ENCODE measurements at regions not wholly inside any gene's neighbourhood (a gene's known extent, or its start where the extent isn't known, plus 50 kb on each side); places are given as distances from the start of the nearest gene placed in this dataset.

- H3K4me1 ChIP-seq = no peaks in the 10 kb centered on the region
- no peak overlapping the region for H3K4me3 ChIP-seq
- no peaks in the 10 kb centered on the region for H3K27me3 ChIP-seq
- H3K27ac ChIP-seq = no peak overlapping the region
- H3K9me3 ChIP-seq = no peaks in the 10 kb centered on the region
- H3K36me3 ChIP-seq = no peaks in the 10 kb centered on the region
- no peak for DNase-seq
- TF ChIP-seq POLR2A (IDR thresholded peaks at IDR 0.05) (no peak), CTCF (IDR thresholded peaks at IDR 0.05) (no peak)
These were observed 427.6 kb downstream of the TBL1XR1 start for GRCh38 chr3:176769547-176770190.

- Histone ChIP-seq H3K27ac (no peak overlapping the region), H3K27me3 (no peaks in the 10 kb centered on the region), H3K9me3 (no peaks in the 10 kb centered on the region), H3K36me3 (no peaks in the 10 kb centered on the region), H3K4me3 (no peak overlapping the region), H3K4me1 (no peaks in the 10 kb centered on the region)
- DNase-seq = no peak
- no peak for TF ChIP-seq POLR2A (IDR thresholded peaks at IDR 0.05)
- no peak for TF ChIP-seq CTCF (IDR thresholded peaks at IDR 0.05)
These were observed 429.9 kb downstream of the TBL1XR1 start for GRCh38 chr3:176767385-176767784.

GRCh38 chr3:176766862-176767261, 430.4 kb downstream of the TBL1XR1 start:
- H3K9me3 ChIP-seq = no peaks in the 10 kb centered on the region
- no peak overlapping the region for H3K4me3 ChIP-seq
- no peak overlapping the region for H3K27ac ChIP-seq
- H3K27me3 ChIP-seq = no peaks in the 10 kb centered on the region
- TF ChIP-seq POLR2A (IDR thresholded peaks at IDR 0.05) (no peak), CTCF (IDR thresholded peaks at IDR 0.05) (no peak)
- DNase-seq = no peak
- H3K4me1 ChIP-seq = no peaks in the 10 kb centered on the region
- no peaks in the 10 kb centered on the region for H3K36me3 ChIP-seq

GRCh38 chr3:176765382-176765900, 431.8 kb downstream of the TBL1XR1 start:
- TF ChIP-seq CTCF (IDR thresholded peaks at IDR 0.05) (no peak), POLR2A (IDR thresholded peaks at IDR 0.05) (no peak)

GRCh38 chr3:176759815-176760506, 437.3 kb downstream of the TBL1XR1 start:
- no peak overlapping the region for H3K27ac ChIP-seq
- no peaks in the 10 kb centered on the region for H3K9me3 ChIP-seq
- DNase-seq = no peak
- no peak overlapping the region for H3K4me3 ChIP-seq
- H3K27me3 ChIP-seq = no peaks in the 10 kb centered on the region
- no peaks in the 10 kb centered on the region for H3K4me1 ChIP-seq
- H3K36me3 ChIP-seq = no peaks in the 10 kb centered on the region
- TF ChIP-seq CTCF (IDR thresholded peaks at IDR 0.05) (no peak), POLR2A (IDR thresholded peaks at IDR 0.05) (no peak)

More at GRCh38 chr3:176765382-176765900, 431.8 kb downstream of the TBL1XR1 start:
- Histone ChIP-seq H3K27me3 (no peaks in the 10 kb centered on the region), H3K36me3 (no peaks in the 10 kb centered on the region), H3K4me1 (no peaks in the 10 kb centered on the region), H3K27ac (no peak overlapping the region), H3K4me3 (no peak overlapping the region), H3K9me3 (no peaks in the 10 kb centered on the region)
- no peak for DNase-seq

All from Peyer's patch (tissue), 4 donors.